ENCODE measurements at regions not wholly inside any gene's neighbourhood (a gene's known extent, or its start where the extent isn't known, plus 50 kb on each side); places are given as distances from the start of the nearest gene placed in this dataset.

GRCh38 chr6:140905050-140905449 is 1227.7 kb upstream of the GJE1 start:
- TF ChIP-seq MYC (IDR thresholded peaks at IDR 0.05; ENCODE audit: low read depth, low read length) (no peak), POLR2A (IDR thresholded peaks at IDR 0.05; ENCODE audit: extremely low read depth, insufficient read length) (no peak), MAX (IDR thresholded peaks at IDR 0.05; ENCODE audit: low read depth, low read length) (no peak)
- TF ChIP-seq, protein P1, sequence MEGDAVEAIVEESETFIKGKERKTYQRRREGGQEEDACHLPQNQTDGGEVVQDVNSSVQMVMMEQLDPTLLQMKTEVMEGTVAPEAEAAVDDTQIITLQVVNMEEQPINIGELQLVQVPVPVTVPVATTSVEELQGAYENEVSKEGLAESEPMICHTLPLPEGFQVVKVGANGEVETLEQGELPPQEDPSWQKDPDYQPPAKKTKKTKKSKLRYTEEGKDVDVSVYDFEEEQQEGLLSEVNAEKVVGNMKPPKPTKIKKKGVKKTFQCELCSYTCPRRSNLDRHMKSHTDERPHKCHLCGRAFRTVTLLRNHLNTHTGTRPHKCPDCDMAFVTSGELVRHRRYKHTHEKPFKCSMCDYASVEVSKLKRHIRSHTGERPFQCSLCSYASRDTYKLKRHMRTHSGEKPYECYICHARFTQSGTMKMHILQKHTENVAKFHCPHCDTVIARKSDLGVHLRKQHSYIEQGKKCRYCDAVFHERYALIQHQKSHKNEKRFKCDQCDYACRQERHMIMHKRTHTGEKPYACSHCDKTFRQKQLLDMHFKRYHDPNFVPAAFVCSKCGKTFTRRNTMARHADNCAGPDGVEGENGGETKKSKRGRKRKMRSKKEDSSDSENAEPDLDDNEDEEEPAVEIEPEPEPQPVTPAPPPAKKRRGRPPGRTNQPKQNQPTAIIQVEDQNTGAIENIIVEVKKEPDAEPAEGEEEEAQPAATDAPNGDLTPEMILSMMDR (IDR thresholded peaks at IDR 0.05; ENCODE audit: low read depth, low read length), result no peak
- DNase-seq (ENCODE audit: low read depth), result no peak
- H3K4me3 ChIP-seq (ENCODE audit: low read depth, low read length), result no peak overlapping the region

- peak overlapping the region; percentile 85 for H3K4me3 ChIP-seq (ENCODE audit: low read depth, low read length)
- TF ChIP-seq MYC (IDR thresholded peaks at IDR 0.05; ENCODE audit: low read depth, low read length) (peak; percentile 42), POLR2A (IDR thresholded peaks at IDR 0.05; ENCODE audit: extremely low read depth, insufficient read length) (peak; percentile 42), MAX (IDR thresholded peaks at IDR 0.05; ENCODE audit: low read depth, low read length) (no peak)
- DNase-seq (ENCODE audit: low read depth), result peak; percentile 87
Measured at GRCh38 chr6:140897804-140898573, 1234.7 kb upstream of the GJE1 start.

GRCh38 chr6:140897349-140897748 is 1235.4 kb upstream of the GJE1 start:
- DNase-seq (ENCODE audit: low read depth), result peak; percentile 78
- peak overlapping the region; percentile 85 for H3K4me3 ChIP-seq (ENCODE audit: low read depth, low read length)
- TF ChIP-seq, protein P1 (IDR thresholded peaks at IDR 0.05; ENCODE audit: low read depth, low read length), result no peak
- 0 out of 2 replicates have a peak, but pooled peaks have one; percentile 20 for TF ChIP-seq MAX (IDR thresholded peaks at IDR 0.05; ENCODE audit: low read depth, low read length)

DNA sequence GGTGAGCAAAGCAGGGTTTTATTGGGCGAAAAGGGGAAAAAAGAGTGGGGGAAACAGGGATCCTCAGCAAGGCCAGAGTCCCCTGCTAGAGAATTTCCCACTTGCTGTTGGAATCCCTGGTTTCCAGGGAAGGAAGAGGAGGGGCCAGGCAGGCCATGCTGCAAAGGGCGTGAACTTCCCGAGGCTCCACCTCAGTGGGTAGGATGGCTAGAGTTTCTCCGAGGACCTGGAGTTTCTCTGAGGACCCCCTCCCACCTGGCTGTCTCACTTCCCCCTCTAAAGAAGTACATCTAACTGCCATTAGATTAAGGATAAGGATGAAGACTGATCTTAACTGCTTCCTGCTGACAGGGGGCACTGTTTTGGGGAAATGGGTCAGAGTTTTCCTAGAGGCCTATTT is 1239.3 kb upstream of the GJE1 start:
- TF ChIP-seq MAX (IDR thresholded peaks at IDR 0.05; ENCODE audit: low read depth, low read length), result no peak
- TF ChIP-seq POLR2A (IDR thresholded peaks at IDR 0.05; ENCODE audit: extremely low read depth, insufficient read length), result no peak
- no peak overlapping the region for H3K4me3 ChIP-seq (ENCODE audit: low read depth, low read length)
- no peak for DNase-seq (ENCODE audit: low read depth)

DNA sequence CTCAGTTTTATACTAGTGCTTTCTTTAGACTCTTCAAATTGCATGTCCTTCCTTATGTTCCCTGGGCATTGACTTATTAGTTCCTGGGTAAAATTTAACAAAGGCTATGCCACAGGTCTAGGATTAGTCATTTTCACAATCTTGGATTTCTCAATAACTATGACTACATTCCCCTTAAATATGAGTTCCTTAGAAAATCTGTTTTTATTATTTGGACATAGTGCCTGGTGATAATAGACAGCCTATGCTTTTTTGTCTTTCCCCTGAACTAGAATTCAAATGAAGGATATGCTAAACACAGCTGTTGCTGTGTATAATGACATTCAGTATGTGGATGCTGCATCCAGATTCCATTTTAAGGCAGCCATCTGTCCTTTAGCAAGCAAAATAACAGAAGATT is 1252.8 kb upstream of the GJE1 start:
- peak; percentile 25 for DNase-seq (ENCODE audit: low read depth)
- H3K4me3 ChIP-seq (ENCODE audit: low read depth, low read length), result no peak overlapping the region
- TF ChIP-seq MAX (IDR thresholded peaks at IDR 0.05; ENCODE audit: low read depth, low read length) (no peak), MYC (IDR thresholded peaks at IDR 0.05; ENCODE audit: low read depth, low read length) (no peak), POLR2A (IDR thresholded peaks at IDR 0.05; ENCODE audit: extremely low read depth, insufficient read length) (no peak)
- TF ChIP-seq, protein P1 (IDR thresholded peaks at IDR 0.05; ENCODE audit: low read depth, low read length), result no peak

GRCh38 chr6:140874066-140874465 is 1258.7 kb upstream of the GJE1 start:
- no peak overlapping the region for H3K4me3 ChIP-seq (ENCODE audit: low read depth, low read length)
- TF ChIP-seq, protein P1 (IDR thresholded peaks at IDR 0.05; ENCODE audit: low read depth, low read length), result no peak
- TF ChIP-seq POLR2A (IDR thresholded peaks at IDR 0.05; ENCODE audit: extremely low read depth, insufficient read length) (no peak), MAX (IDR thresholded peaks at IDR 0.05; ENCODE audit: low read depth, low read length) (no peak), MYC (IDR thresholded peaks at IDR 0.05; ENCODE audit: low read depth, low read length) (no peak)
- DNase-seq (ENCODE audit: low read depth), result no peak
